Astrocyte (in vitro differentiated cells and primary cell): ENCODE measurements at regions not wholly inside any gene's neighbourhood (a gene's known extent, or its start where the extent isn't known, plus 50 kb on each side); places are given as distances from the start of the nearest gene placed in this dataset.

Experiments used
- DNase-seq: peaks from one replicate; pipeline ENCODE4 v3.0.0-alpha.2; 2010; ENCODE audit warnings: low read depth
- FAIRE-seq: peaks from 2 replicates; lab custom pipeline; 2011; peaks lifted over from hg19 to GRCh38; lab: Jason Lieb, UNC
- H2AFZ ChIP-seq: 2 replicates; pipeline ENCODE4 v1.6.0; 2012; ENCODE audit warnings: low read depth, low read length, inconsistent platforms
- H3K27ac ChIP-seq: 2 replicates; pipeline ENCODE4 v1.5.1; 2011; ENCODE audit warnings: low read depth, low read length, inconsistent platforms
- H3K27me3 ChIP-seq: 2 replicates; pipeline ENCODE4 v1.6.0; 2011; ENCODE audit warnings: low read length, inconsistent platforms; ENCODE audit not compliant: insufficient read depth
- H3K36me3 ChIP-seq: 2 replicates; pipeline ENCODE4 v1.5.1; 2011; ENCODE audit warnings: low read length, inconsistent platforms; ENCODE audit not compliant: insufficient read depth
- H3K4me1 ChIP-seq: 2 replicates; pipeline ENCODE4 v1.5.1; 2011; ENCODE audit warnings: low read length, inconsistent platforms; ENCODE audit not compliant: insufficient read depth
- H3K4me2 ChIP-seq: 2 replicates; pipeline ENCODE4 v1.6.0; 2012; ENCODE audit warnings: low read length, inconsistent platforms
- H3K4me3 ChIP-seq: 2 replicates; pipeline ENCODE4 v1.5.1; 2011; ENCODE audit warnings: low read depth, mild to moderate bottlenecking, low read length, inconsistent platforms; ENCODE audit not compliant: insufficient read depth
- H3K79me2 ChIP-seq: 2 replicates; pipeline ENCODE4 v1.6.0; 2012; ENCODE audit warnings: mild to moderate bottlenecking, low read length, inconsistent platforms; ENCODE audit not compliant: insufficient read depth
- H3K9ac ChIP-seq: 2 replicates; pipeline ENCODE4 v1.6.0; 2012; ENCODE audit warnings: mild to moderate bottlenecking, low read length, inconsistent platforms
- H3K9me3 ChIP-seq: 2 replicates; pipeline ENCODE4 v1.5.1; 2012; ENCODE audit warnings: low read depth, mild to moderate bottlenecking, low read length, inconsistent platforms; ENCODE audit not compliant: insufficient read depth
- H4K20me1 ChIP-seq: 2 replicates; pipeline ENCODE4 v1.6.0; 2012; ENCODE audit warnings: low read length, inconsistent platforms; ENCODE audit not compliant: insufficient read depth
- H3K27ac Mint-ChIP-seq: one replicate; pipeline ENCODE4 v1.8.0; 2021; ENCODE audit warnings: mild to moderate bottlenecking, mixed read lengths; ENCODE audit not compliant: unreplicated experiment
- H3K27me3 Mint-ChIP-seq: one replicate; pipeline ENCODE4 v1.8.0; 2021; ENCODE audit warnings: low read depth, mixed read lengths; ENCODE audit not compliant: unreplicated experiment
- H3K36me3 Mint-ChIP-seq: one replicate; pipeline ENCODE4 v1.8.0; 2021; ENCODE audit warnings: low read depth, mixed read lengths; ENCODE audit not compliant: unreplicated experiment
- H3K4me1 Mint-ChIP-seq: one replicate; pipeline ENCODE4 v1.8.0; 2021; ENCODE audit warnings: low read depth, mixed read lengths; ENCODE audit not compliant: unreplicated experiment
- H3K4me3 Mint-ChIP-seq: one replicate; pipeline ENCODE4 v1.8.0; 2021; ENCODE audit warnings: mild to moderate bottlenecking, moderate library complexity, mixed read lengths; ENCODE audit not compliant: unreplicated experiment
- H3K9me3 Mint-ChIP-seq: one replicate; pipeline ENCODE4 v1.8.0; 2021; ENCODE audit warnings: mild to moderate bottlenecking, mixed read lengths; ENCODE audit not compliant: unreplicated experiment
- EZH2 ChIP-seq: IDR thresholded peaks from 2 replicates; pipeline ENCODE4 v1.6.1; 2012; ENCODE audit warnings: mild to moderate bottlenecking, low read length, inconsistent platforms; ENCODE audit not compliant: insufficient read depth
- TF ChIP-seq, protein P1 (sequence below): IDR thresholded peaks from 2 replicates; pipeline ENCODE4 v1.5.1; 2011; ENCODE audit warnings: low read depth, mild to moderate bottlenecking, inconsistent platforms, low read length, moderate library complexity; ENCODE audit not compliant: insufficient read depth

DNA sequence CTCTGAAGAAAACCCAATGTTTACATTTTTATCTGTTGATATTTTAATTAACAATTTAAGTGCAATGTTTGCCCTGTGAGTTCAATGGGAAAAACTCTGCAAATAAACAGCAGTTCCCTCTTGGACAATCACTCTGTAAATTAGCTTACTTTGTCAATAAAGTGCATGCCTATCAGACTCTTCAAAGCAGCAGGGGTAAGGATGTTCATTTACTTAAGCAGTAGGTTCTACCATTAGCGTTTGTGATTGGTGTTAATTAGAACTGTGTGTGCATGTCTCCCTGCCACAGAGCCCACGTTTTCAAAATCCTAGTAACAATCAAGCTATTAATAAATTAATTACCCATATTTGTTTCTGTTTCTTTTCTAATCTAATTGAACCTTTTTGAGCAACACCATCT lies 1921.6 kb upstream of the WWC1 start:
- Histone ChIP-seq H3K36me3 (no peaks in the 10 kb centered on the region), H3K4me1 (no peaks in the 10 kb centered on the region), H3K9me3 (no peaks in the 10 kb centered on the region), H3K4me3 (no peak overlapping the region), H3K27me3 (no peaks in the 10 kb centered on the region), H3K9ac (no peak overlapping the region), H3K79me2 (no peaks in the 10 kb centered on the region), H4K20me1 (no peaks in the 10 kb centered on the region), H3K4me2 (no peak overlapping the region), H3K27ac (no peak overlapping the region), H2AFZ (no peak overlapping the region)
- Mint-ChIP-seq H3K27me3 (no peaks in the 10 kb centered on the region), H3K27ac (no peak overlapping the region), H3K4me3 (no peak overlapping the region), H3K4me1 (peaks cover 13% of the 10 kb centered on the region), H3K9me3 (no peaks in the 10 kb centered on the region), H3K36me3 (no peaks in the 10 kb centered on the region)
- TF ChIP-seq EZH2 = no peak
- TF ChIP-seq, protein P1, sequence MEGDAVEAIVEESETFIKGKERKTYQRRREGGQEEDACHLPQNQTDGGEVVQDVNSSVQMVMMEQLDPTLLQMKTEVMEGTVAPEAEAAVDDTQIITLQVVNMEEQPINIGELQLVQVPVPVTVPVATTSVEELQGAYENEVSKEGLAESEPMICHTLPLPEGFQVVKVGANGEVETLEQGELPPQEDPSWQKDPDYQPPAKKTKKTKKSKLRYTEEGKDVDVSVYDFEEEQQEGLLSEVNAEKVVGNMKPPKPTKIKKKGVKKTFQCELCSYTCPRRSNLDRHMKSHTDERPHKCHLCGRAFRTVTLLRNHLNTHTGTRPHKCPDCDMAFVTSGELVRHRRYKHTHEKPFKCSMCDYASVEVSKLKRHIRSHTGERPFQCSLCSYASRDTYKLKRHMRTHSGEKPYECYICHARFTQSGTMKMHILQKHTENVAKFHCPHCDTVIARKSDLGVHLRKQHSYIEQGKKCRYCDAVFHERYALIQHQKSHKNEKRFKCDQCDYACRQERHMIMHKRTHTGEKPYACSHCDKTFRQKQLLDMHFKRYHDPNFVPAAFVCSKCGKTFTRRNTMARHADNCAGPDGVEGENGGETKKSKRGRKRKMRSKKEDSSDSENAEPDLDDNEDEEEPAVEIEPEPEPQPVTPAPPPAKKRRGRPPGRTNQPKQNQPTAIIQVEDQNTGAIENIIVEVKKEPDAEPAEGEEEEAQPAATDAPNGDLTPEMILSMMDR = no peak
- no peak for FAIRE-seq
- DNase-seq = no peak

DNA sequence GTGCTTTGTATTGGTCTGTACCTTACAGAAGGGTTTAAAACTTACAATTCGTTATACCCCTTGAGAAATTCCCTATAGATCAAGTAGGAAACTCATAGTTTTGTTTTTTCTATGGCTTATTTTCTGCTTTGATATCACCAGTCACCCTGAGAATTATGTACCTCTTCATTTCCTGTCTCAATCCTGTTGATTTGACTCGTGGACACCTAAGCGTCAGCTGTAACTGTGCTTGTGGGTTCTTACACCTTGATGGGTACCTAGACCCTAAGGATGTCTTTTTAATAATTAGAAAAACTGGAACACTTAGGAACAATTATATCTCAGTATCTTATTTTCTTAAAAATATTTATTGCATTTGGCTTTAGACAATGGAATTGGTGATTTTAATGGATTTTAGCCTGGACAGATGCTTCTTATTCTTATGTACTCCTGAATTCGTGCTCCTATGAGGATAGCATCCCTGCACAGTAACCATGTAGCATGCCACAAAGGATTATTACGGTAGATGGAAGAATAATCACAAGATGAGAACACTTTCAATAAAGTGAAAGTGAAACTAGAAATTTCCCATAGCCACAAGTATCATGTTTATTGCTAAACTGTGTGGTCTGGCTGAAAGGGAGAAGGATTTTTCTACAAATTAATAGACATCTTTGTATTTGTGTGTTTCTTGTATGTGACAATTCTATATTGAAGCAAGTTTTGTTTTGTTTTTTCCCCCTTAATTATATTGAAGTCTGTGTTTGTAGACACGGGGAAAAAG lies 1920.3 kb upstream of the WWC1 start:
- Mint-ChIP-seq H3K27me3 (no peaks in the 10 kb centered on the region), H3K9me3 (no peaks in the 10 kb centered on the region), H3K4me1 (peaks cover 13% of the 10 kb centered on the region), H3K36me3 (no peaks in the 10 kb centered on the region), H3K27ac (no peak overlapping the region), H3K4me3 (no peak overlapping the region)
- Histone ChIP-seq H3K4me3 (peak overlapping the region; percentile 50), H3K9ac (peak overlapping the region; percentile 43), H3K4me1 (no peaks in the 10 kb centered on the region), H3K9me3 (no peaks in the 10 kb centered on the region), H2AFZ (peak overlapping the region; percentile 50), H3K4me2 (peak overlapping the region; percentile 63), H3K27ac (no peak overlapping the region), H3K27me3 (no peaks in the 10 kb centered on the region), H3K79me2 (no peaks in the 10 kb centered on the region), H4K20me1 (no peaks in the 10 kb centered on the region), H3K36me3 (no peaks in the 10 kb centered on the region)
- TF ChIP-seq, protein P1 = no peak
- no peak for TF ChIP-seq EZH2
- DNase-seq (no peak), FAIRE-seq (no peak)

DNA sequence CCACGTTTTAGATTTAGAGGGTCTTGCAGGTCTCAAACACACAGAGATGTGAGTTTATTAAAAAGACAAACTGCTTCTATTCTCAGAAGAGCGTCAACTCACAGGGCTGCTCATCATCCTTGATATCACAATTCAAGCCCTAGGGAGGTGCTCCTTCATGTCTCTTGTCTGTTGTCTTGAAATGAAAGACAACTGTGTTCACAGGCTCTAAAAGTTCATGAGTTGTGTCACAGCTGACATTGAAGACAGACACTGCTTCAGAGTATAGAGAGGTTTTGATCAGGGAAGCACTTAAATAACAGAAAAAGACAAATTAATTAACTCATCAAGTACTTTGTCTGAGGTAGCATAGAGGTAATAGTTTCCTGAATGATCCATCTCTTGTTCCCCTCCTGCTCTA lies 1917.6 kb upstream of the WWC1 start:
- TF ChIP-seq EZH2 = no peak
- TF ChIP-seq, protein P1 = no peak
- Mint-ChIP-seq H3K27ac (no peak overlapping the region), H3K4me3 (no peak overlapping the region), H3K4me1 (peaks cover 11% of the 10 kb centered on the region), H3K9me3 (no peaks in the 10 kb centered on the region), H3K27me3 (no peaks in the 10 kb centered on the region), H3K36me3 (no peaks in the 10 kb centered on the region)
- H3K9ac ChIP-seq = no peak overlapping the region
- H3K4me1 ChIP-seq = no peaks in the 10 kb centered on the region
- H3K4me3 ChIP-seq = no peak overlapping the region
- H3K36me3 ChIP-seq = no peaks in the 10 kb centered on the region
- no peak overlapping the region for H3K4me2 ChIP-seq
- no peaks in the 10 kb centered on the region for H3K79me2 ChIP-seq
- DNase-seq (no peak), FAIRE-seq (no peak)
- no peak overlapping the region for H3K27ac ChIP-seq
- H3K9me3 ChIP-seq = peaks cover 4% of the 10 kb centered on the region
- H4K20me1 ChIP-seq = no peaks in the 10 kb centered on the region
- no peak overlapping the region for H2AFZ ChIP-seq
- no peaks in the 10 kb centered on the region for H3K27me3 ChIP-seq
